Superior temporal gyrus (tissue), 1 donor: ENCODE measurements at regions not wholly inside any gene's neighbourhood (a gene's known extent, or its start where the extent isn't known, plus 50 kb on each side); places are given as distances from the start of the nearest gene placed in this dataset.
A peak's percentile ranks its signal among the peaks of the same experiment; 100 is the strongest.
"Not testable (repeated sequence)": the region's sequence is repeated elsewhere in the genome, so short reads cannot be mapped to it uniquely, and the experiment has no call there.

Experiments
- DNase-seq: peaks from one replicate; pipeline ENCODE4 v3.0.0-alpha.2; 2016; ENCODE audit errors: extremely low spot score

- no peak for DNase-seq
Measured at GRCh38 chr16:50497592-50497991, 50.6 kb upstream of the NKD1 start.

GRCh38 chr16:50496990-50497389 is 51.2 kb upstream of the NKD1 start:
- DNase-seq, result no peak

GRCh38 chr16:50495673-50496072 is 52.5 kb upstream of the NKD1 start:
- no peak for DNase-seq

- DNase-seq, result no peak
Measured at GRCh38 chr16:50494501-50495491, 53.4 kb upstream of the NKD1 start.

- DNase-seq, result no peak
Measured at GRCh38 chr16:50491516-50491915, 56.7 kb upstream of the NKD1 start.

- DNase-seq, result no peak
Measured at GRCh38 chr16:50490828-50491227, 57.4 kb upstream of the NKD1 start.

- DNase-seq, result no peak
Measured at GRCh38 chr16:50489182-50489581, 59.0 kb upstream of the NKD1 start.

GRCh38 chr16:50487528-50487927 is 60.7 kb upstream of the NKD1 start:
- no peak for DNase-seq

GRCh38 chr16:50486162-50486561 is 62.0 kb upstream of the NKD1 start:
- DNase-seq, result not testable (repeated sequence)

GRCh38 chr16:50485232-50485631 is 63.0 kb upstream of the NKD1 start:
- no peak for DNase-seq

- DNase-seq, result no peak
Measured at GRCh38 chr16:50482271-50482670, 65.9 kb upstream of the NKD1 start.

GRCh38 chr16:50480206-50480605 is 68.0 kb upstream of the NKD1 start:
- DNase-seq, result peak; percentile 82

GRCh38 chr16:50479771-50480170 is 68.4 kb upstream of the NKD1 start:
- DNase-seq, result no peak

GRCh38 chr16:50478773-50479149 is 69.4 kb upstream of the NKD1 start:
- DNase-seq, result no peak

- no peak for DNase-seq
Measured at GRCh38 chr16:50478075-50478772, 70.0 kb upstream of the NKD1 start.

- no peak for DNase-seq
Measured at GRCh38 chr16:50476486-50477255, 71.5 kb upstream of the NKD1 start.

GRCh38 chr16:50475170-50475569 is 73.0 kb upstream of the NKD1 start:
- DNase-seq, result no peak

- no peak for DNase-seq
Measured at GRCh38 chr16:50474138-50474537, 74.1 kb upstream of the NKD1 start.

- no peak for DNase-seq
Measured at GRCh38 chr16:50473356-50473945, 74.7 kb upstream of the NKD1 start.

GRCh38 chr16:50472472-50472871 is 75.7 kb upstream of the NKD1 start:
- DNase-seq, result no peak

GRCh38 chr16:50470687-50471086 is 77.5 kb upstream of the NKD1 start:
- no peak for DNase-seq
